ENCODE measurements at regions not wholly inside any gene's neighbourhood (a gene's known extent, or its start where the extent isn't known, plus 50 kb on each side); places are given as distances from the start of the nearest gene placed in this dataset.
A peak's percentile ranks its signal among the peaks of the same experiment; 100 is the strongest.

- no peak for DNase-seq
Measured at GRCh38 chr13:106159295-106160195, 375.9 kb downstream of the EFNB2 start.

GRCh38 chr13:106156468-106156867, 379.0 kb downstream of the EFNB2 start:
- no peak for DNase-seq

- no peak for DNase-seq
Measured at GRCh38 chr13:106155411-106155810, 380.1 kb downstream of the EFNB2 start.

GRCh38 chr13:106153876-106154275, 381.6 kb downstream of the EFNB2 start:
- no peak for DNase-seq

- DNase-seq: no peak
Measured at GRCh38 chr13:106153041-106153440, 382.4 kb downstream of the EFNB2 start.

GRCh38 chr13:106152047-106152446, 383.4 kb downstream of the EFNB2 start:
- peak; percentile 64 for DNase-seq

- peak; percentile 85 for DNase-seq
Measured at GRCh38 chr13:106151056-106151699, 384.3 kb downstream of the EFNB2 start.

GRCh38 chr13:106145997-106146864, 389.2 kb downstream of the EFNB2 start:
- peak; percentile 42 for DNase-seq

GRCh38 chr13:106145070-106145469, 390.4 kb downstream of the EFNB2 start:
- no peak for DNase-seq

GRCh38 chr13:106143930-106144709, 391.3 kb downstream of the EFNB2 start:
- DNase-seq: no peak

- no peak for DNase-seq
Measured at GRCh38 chr13:106143392-106143791, 392.1 kb downstream of the EFNB2 start.

- no peak for DNase-seq
Measured at GRCh38 chr13:106140476-106140875, 395.0 kb downstream of the EFNB2 start.

- DNase-seq: no peak
Measured at GRCh38 chr13:106139942-106140341, 395.5 kb downstream of the EFNB2 start.

GRCh38 chr13:106139377-106139776, 396.1 kb downstream of the EFNB2 start:
- no peak for DNase-seq

- no peak for DNase-seq
Measured at GRCh38 chr13:106138620-106139019, 396.8 kb downstream of the EFNB2 start.

- DNase-seq: no peak
Measured at GRCh38 chr13:106133025-106133424, 402.4 kb downstream of the EFNB2 start.

- DNase-seq: no peak
Measured at GRCh38 chr13:106132216-106132615, 403.2 kb downstream of the EFNB2 start.

- no peak for DNase-seq
Measured at GRCh38 chr13:106129993-106130392, 405.5 kb downstream of the EFNB2 start.

- peak; percentile 84 for DNase-seq
Measured at GRCh38 chr13:106129273-106129672, 406.2 kb downstream of the EFNB2 start.

- no peak for DNase-seq
Measured at GRCh38 chr13:106122234-106122633, 413.2 kb downstream of the EFNB2 start.

GRCh38 chr13:106121173-106121754, 414.2 kb downstream of the EFNB2 start:
- DNase-seq: no peak

- no peak for DNase-seq
Measured at GRCh38 chr13:106118996-106119395, 416.5 kb downstream of the EFNB2 start.
